Bronchial epithelial cell (primary cell): ENCODE measurements at regions not wholly inside any gene's neighbourhood (a gene's known extent, or its start where the extent isn't known, plus 50 kb on each side); places are given as distances from the start of the nearest gene placed in this dataset.

Experiments
- DNase-seq: peaks from one replicate; pipeline ENCODE4 v3.0.0-alpha.2; 2010; ENCODE audit warnings: low read depth
- FAIRE-seq: peaks from 2 replicates; lab custom pipeline; 2011; peaks lifted over from hg19 to GRCh38; lab: Jason Lieb, UNC
- H3K27me3 ChIP-seq: 2 replicates; pipeline ENCODE4 v1.5.1; 2011; ENCODE audit warnings: low read length; ENCODE audit not compliant: control insufficient read depth, insufficient read depth
- H3K36me3 ChIP-seq: 2 replicates; pipeline ENCODE4 v1.5.1; 2011; ENCODE audit warnings: low read length; ENCODE audit not compliant: control insufficient read depth, insufficient read depth
- H3K4me3 ChIP-seq: 2 replicates; pipeline ENCODE4 v1.5.1; 2011; ENCODE audit warnings: mild to moderate bottlenecking, low read depth, low read length, control low read depth
- TF ChIP-seq, protein P1 (sequence below): IDR thresholded peaks from 2 replicates; pipeline ENCODE4 v1.5.1; 2011; ENCODE audit warnings: mild to moderate bottlenecking, moderate library complexity, low read length, control low read depth, inconsistent platforms; ENCODE audit not compliant: insufficient read depth, severe bottlenecking

DNA sequence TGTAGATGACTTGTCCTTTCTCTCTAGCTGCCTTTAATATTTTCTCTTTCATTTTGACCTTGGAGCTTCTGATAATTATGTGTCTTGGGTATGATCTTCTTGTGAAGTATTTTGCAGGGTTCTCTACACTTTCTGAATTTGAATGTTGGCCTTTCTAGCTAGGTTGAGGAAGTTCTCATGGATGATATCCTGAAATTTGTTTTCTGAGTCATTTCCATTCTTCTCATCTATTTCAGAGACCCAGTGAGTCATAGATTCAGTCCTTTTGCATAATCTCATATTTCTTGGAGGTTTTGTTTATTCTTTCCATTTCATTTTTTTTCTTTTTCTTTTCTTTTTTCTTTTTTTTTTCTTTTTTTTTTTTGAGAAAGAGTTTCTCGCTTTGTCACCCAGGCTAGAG, 585.7 kb upstream of the PABPC4L start:
- Histone ChIP-seq H3K36me3 (no peaks in the 10 kb centered on the region), H3K4me3 (no peak overlapping the region), H3K27me3 (no peaks in the 10 kb centered on the region)
- peak; percentile 5 for DNase-seq
- no peak for FAIRE-seq
- TF ChIP-seq, protein P1, sequence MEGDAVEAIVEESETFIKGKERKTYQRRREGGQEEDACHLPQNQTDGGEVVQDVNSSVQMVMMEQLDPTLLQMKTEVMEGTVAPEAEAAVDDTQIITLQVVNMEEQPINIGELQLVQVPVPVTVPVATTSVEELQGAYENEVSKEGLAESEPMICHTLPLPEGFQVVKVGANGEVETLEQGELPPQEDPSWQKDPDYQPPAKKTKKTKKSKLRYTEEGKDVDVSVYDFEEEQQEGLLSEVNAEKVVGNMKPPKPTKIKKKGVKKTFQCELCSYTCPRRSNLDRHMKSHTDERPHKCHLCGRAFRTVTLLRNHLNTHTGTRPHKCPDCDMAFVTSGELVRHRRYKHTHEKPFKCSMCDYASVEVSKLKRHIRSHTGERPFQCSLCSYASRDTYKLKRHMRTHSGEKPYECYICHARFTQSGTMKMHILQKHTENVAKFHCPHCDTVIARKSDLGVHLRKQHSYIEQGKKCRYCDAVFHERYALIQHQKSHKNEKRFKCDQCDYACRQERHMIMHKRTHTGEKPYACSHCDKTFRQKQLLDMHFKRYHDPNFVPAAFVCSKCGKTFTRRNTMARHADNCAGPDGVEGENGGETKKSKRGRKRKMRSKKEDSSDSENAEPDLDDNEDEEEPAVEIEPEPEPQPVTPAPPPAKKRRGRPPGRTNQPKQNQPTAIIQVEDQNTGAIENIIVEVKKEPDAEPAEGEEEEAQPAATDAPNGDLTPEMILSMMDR, result no peak

DNA sequence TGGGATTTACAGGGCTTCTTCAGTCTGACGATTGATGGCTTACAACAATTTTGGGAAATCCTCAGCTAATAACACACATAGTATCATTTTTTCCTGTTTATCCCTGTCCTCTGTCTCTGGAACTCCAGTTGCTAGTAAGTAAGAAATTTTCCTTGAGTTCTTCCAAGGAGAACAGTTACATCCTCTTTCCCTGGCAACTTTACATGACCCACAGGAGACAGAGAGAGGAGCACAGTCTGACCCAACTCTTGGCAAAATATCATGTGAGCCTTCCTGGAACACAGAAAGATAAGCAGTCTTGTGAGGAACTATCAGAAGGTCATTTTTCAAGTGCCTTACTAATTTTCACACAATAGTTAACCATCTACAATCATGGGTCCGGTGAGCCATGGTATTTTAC, 578.7 kb upstream of the PABPC4L start:
- H3K36me3 ChIP-seq, result no peaks in the 10 kb centered on the region
- H3K4me3 ChIP-seq, result no peak overlapping the region
- DNase-seq (no peak), FAIRE-seq (no peak)
- no peaks in the 10 kb centered on the region for H3K27me3 ChIP-seq
- TF ChIP-seq, protein P1, result no peak

DNA sequence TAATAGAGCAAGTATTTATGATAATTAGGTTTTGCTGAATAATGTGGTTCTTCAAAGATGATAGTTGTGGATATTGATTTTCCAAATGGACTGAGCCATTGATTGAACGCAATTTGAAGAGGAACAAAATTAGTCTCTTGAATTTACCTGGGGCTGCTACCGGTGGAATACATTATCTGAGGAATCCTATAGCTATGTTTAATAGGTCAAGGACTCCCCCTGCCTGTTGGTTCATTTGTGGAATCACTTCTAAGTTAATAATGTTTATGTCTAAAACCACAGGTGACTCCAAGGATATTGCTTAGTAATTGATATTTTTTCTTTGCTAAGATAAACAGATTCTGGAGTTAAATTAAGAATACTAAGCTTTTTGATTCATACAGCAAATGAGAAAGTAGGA, 576.0 kb upstream of the PABPC4L start:
- FAIRE-seq, result no peak
- DNase-seq, result peak; percentile 2

DNA sequence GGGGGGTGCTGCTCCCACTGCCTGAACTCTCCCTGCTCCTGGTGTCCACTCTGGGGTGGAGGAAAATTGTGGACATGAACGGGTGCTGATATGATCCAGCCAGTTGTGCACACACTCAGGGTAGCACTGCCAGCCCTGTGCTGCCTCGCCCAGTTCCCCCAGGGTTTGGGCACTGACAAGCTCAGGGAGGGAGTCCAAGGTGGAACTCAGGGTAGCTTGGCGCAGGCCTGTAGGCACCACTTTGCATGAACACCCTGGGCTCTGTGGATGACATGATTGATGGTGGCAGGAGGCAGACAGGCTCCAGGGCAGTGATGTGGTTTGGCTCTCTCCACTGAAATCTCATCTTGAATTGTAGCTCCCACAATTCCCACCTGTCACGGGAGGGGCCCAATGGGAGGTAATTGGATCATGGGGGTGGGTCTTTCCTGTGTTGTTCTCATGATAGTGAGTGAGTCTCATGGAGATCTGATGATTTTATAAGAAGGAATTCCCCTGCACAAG, 572.0 kb upstream of the PABPC4L start:
- no peak for DNase-seq
- Histone ChIP-seq H3K36me3 (no peaks in the 10 kb centered on the region), H3K4me3 (no peak overlapping the region), H3K27me3 (no peaks in the 10 kb centered on the region)
- no peak for FAIRE-seq
- TF ChIP-seq, protein P1, result no peak

More for the DNA sequence above, 576.0 kb upstream of the PABPC4L start:
- no peak overlapping the region for H3K4me3 ChIP-seq
- H3K27me3 ChIP-seq, result no peaks in the 10 kb centered on the region
- TF ChIP-seq, protein P1, result no peak
- no peaks in the 10 kb centered on the region for H3K36me3 ChIP-seq

DNA sequence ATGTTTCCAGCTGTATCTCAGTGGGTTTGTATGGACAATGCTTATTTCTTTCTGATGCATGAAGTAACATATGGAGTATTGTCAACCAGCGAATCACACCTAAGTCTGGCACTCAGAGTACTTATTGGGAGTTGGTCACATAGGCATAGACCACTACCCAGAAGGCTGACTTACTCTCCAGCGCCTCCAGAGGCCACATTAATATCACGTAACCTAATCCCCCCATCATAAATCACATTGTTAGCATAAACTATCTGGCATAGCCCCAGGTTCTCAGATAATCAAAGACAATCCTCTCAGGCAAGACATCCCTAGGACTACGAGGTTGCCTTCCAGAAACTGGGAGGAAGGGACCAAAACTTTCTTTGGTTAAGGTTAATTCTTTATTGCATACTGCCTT, 560.5 kb upstream of the PABPC4L start:
- TF ChIP-seq, protein P1, result no peak
- H3K36me3 ChIP-seq, result no peaks in the 10 kb centered on the region
- no peaks in the 10 kb centered on the region for H3K27me3 ChIP-seq
- FAIRE-seq (no peak), DNase-seq (no peak)
- no peak overlapping the region for H3K4me3 ChIP-seq

DNA sequence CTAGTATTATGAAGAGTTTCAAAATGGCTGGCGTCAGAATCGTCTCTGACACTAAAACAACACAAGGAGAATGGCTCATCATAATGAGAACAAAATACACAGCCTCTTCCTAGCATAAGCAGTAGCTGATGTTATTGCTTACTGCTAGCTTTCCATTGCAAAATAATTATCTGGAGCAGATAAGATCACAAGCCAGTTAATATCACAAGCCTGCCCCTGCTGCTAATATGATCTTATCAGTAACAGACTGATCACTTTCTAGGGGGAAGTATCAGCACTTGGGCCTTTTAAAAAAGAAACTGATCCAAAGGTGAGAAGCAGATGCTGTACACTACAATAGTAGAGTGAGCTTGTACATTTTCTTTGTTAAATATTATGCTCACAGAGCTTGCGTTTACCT, 554.8 kb upstream of the PABPC4L start:
- Histone ChIP-seq H3K4me3 (no peak overlapping the region), H3K36me3 (no peaks in the 10 kb centered on the region), H3K27me3 (no peaks in the 10 kb centered on the region)
- no peak for DNase-seq
- TF ChIP-seq, protein P1, result no peak
- no peak for FAIRE-seq
